GM12865 (cell line): ENCODE measurements at regions not wholly inside any gene's neighbourhood (a gene's known extent, or its start where the extent isn't known, plus 50 kb on each side); places are given as distances from the start of the nearest gene placed in this dataset.

ENCODE experiments used
- DNase-seq: peaks from one replicate; pipeline ENCODE4 v3.0.0; 2010; ENCODE audit warnings: low read depth
- H3K4me3 ChIP-seq: 2 replicates; pipeline ENCODE4 v1.5.1; 2011; ENCODE audit warnings: mild to moderate bottlenecking, low read depth, low read length, control low read depth
- TF ChIP-seq, protein P1 (sequence below): IDR thresholded peaks from 2 replicates; pipeline ENCODE4 v1.5.1; 2011; ENCODE audit warnings: low read length, control low read depth, low read depth, inconsistent platforms; ENCODE audit not compliant: insufficient read depth; ENCODE audit errors: missing control alignments

DNA sequence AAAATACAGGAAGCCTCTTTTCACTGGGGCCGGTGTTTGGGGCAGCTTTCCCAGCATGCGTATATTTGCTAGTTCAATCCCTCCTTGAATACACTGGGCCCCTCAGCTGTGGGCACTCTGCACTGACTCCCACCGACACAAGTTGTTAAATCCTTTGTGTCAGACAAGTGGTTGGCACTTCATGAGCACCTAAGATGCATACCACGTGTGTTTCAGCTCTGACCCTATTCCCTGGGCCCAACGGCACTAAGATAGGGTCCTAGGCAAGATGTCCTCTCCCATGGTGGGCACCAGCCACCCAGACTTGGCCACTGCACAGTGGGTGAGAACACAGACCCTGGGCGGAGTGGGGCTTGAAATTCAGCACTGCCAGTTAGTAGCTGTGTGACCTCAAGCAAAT, 173.8 kb downstream of the BCL11B start:
- DNase-seq = no peak
- H3K4me3 ChIP-seq = no peak overlapping the region
- TF ChIP-seq, protein P1, sequence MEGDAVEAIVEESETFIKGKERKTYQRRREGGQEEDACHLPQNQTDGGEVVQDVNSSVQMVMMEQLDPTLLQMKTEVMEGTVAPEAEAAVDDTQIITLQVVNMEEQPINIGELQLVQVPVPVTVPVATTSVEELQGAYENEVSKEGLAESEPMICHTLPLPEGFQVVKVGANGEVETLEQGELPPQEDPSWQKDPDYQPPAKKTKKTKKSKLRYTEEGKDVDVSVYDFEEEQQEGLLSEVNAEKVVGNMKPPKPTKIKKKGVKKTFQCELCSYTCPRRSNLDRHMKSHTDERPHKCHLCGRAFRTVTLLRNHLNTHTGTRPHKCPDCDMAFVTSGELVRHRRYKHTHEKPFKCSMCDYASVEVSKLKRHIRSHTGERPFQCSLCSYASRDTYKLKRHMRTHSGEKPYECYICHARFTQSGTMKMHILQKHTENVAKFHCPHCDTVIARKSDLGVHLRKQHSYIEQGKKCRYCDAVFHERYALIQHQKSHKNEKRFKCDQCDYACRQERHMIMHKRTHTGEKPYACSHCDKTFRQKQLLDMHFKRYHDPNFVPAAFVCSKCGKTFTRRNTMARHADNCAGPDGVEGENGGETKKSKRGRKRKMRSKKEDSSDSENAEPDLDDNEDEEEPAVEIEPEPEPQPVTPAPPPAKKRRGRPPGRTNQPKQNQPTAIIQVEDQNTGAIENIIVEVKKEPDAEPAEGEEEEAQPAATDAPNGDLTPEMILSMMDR = no peak

DNA sequence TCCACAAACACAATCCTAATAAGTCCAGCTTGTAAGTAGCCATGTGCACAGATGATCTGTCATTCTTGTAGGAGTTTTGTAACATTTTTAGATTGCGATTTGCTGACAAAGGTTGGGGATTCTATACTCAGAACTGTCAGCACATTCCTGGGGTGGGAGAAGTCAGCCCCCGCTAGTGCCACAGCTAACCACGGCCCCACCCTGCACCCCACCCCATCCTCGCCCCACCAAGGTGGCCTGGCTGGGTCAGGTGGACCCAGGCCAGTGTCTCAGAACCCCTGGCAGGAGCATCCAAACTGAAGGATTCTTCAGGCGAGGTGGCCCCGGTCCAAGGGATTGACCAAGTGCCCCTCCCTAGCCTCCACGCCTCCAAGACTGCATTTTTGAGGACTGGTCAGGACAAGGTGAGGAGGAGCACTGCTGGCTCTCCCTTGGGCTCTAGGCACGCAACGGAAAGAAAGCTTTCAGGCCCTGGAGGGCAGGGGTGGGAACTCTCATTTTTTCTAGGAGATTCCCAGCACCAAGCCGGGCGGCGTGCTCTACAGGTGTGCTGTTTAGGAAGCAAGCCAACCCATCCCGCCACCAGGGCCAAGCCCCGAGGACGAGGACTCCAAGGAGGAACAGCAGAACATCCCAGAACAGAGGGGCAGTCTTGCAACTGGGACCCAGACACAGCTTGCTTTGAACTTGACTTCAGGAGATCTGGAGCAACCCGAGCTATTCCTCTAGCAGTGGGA, 172.8 kb downstream of the BCL11B start:
- no peak for DNase-seq
- H3K4me3 ChIP-seq = no peak overlapping the region
- TF ChIP-seq, protein P1 = no peak

- TF ChIP-seq, protein P1 = no peak
- H3K4me3 ChIP-seq = no peak overlapping the region
- DNase-seq = no peak
Measured at GRCh38 chr14:99100497-99101270, 171.3 kb downstream of the BCL11B start.

DNA sequence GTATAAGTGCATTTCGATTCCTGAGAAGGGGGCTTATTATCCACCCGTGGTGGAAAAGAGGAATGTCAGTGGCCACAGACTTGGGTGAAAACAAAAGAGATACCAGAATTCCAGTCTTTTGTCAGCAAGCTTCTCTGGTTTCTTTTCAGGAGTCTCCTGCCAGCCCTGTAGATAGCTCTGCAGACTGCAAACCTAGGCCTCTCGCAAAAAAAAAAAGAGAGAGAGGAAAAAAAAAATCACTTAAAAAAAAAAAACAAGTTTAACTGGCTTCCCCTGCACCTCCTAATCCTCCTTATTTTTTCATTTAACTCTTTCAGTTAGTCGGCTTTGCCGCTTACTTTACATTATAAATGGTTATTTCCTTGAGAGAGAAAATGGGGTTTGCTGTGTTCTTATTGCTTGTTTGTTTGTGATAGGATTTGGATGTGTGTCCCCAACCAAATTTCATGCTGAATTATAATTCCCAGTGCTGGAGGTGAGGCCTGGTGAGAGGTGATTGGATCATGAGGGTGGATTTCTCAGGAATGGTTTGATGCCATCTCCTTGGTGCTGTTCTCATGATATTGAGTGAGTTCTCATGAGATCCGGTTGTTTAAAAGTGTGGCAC, 170.0 kb downstream of the BCL11B start:
- TF ChIP-seq, protein P1 = no peak
- H3K4me3 ChIP-seq = no peak overlapping the region
- no peak for DNase-seq

DNA sequence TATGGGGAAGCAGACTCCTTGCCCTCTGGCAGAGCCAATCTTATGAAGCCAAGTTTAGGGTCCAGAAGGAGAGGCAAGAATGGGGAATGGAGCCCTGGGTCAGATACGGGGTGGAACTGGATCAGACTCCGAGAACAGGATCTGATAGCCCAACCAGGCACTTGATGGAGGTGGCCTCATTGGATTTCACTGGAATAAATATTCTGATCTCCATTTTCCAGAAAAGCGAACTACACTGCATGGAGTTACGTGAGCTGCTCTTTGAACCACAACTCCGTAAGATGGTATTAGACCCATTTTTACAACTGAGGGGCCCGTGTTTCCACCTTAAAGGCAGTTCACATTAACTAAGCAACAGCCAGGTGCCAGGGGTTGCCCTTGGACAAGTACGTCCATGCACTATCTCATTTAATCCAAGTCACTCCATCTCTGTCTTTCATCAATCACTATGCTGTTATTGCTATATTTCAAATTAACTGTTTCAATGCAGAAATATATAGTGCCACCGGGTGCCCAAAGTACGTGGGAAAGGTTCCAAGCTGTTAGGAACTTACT, 155.2 kb downstream of the BCL11B start:
- H3K4me3 ChIP-seq = no peak overlapping the region
- TF ChIP-seq, protein P1 = no peak
- no peak for DNase-seq

DNA sequence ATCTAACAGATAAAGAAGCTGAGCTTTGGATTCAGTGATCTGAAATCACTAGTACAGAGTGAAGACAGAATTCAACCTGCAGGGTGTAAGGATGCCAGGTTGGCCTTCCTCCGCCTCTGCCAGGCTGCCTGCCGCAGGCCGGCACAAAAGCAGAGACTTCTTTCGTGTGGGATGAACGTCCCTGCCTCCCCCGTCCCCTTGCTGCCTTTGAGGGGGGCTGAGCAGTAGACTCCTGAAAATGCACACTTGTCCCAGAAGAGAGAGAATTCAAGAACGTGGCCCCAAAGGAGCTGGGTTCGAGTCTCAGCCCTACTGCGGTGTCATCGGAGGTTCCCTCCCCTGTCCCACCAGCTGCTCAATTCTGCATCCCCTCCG, 154.3 kb downstream of the BCL11B start:
- no peak for DNase-seq
- TF ChIP-seq, protein P1 = no peak
- H3K4me3 ChIP-seq = no peak overlapping the region
